Astrocyte (in vitro differentiated cells and primary cell): ENCODE measurements at regions not wholly inside any gene's neighbourhood (a gene's known extent, or its start where the extent isn't known, plus 50 kb on each side); places are given as distances from the start of the nearest gene placed in this dataset.
"Not testable (repeated sequence)": the region's sequence is repeated elsewhere in the genome, so short reads cannot be mapped to it uniquely, and the experiment has no call there.

ENCODE experiments used
- DNase-seq: peaks from one replicate; pipeline ENCODE4 v3.0.0-alpha.2; 2010; ENCODE audit warnings: low read depth
- FAIRE-seq: peaks from 2 replicates; lab custom pipeline; 2011; peaks lifted over from hg19 to GRCh38; lab: Jason Lieb, UNC
- H2AFZ ChIP-seq: 2 replicates; pipeline ENCODE4 v1.6.0; 2012; ENCODE audit warnings: low read depth, low read length, inconsistent platforms
- H3K27ac ChIP-seq: 2 replicates; pipeline ENCODE4 v1.5.1; 2011; ENCODE audit warnings: low read depth, low read length, inconsistent platforms
- H3K27me3 ChIP-seq: 2 replicates; pipeline ENCODE4 v1.6.0; 2011; ENCODE audit warnings: low read length, inconsistent platforms; ENCODE audit not compliant: insufficient read depth
- H3K36me3 ChIP-seq: 2 replicates; pipeline ENCODE4 v1.5.1; 2011; ENCODE audit warnings: low read length, inconsistent platforms; ENCODE audit not compliant: insufficient read depth
- H3K4me1 ChIP-seq: 2 replicates; pipeline ENCODE4 v1.5.1; 2011; ENCODE audit warnings: low read length, inconsistent platforms; ENCODE audit not compliant: insufficient read depth
- H3K4me2 ChIP-seq: 2 replicates; pipeline ENCODE4 v1.6.0; 2012; ENCODE audit warnings: low read length, inconsistent platforms
- H3K4me3 ChIP-seq: 2 replicates; pipeline ENCODE4 v1.5.1; 2011; ENCODE audit warnings: low read depth, mild to moderate bottlenecking, low read length, inconsistent platforms; ENCODE audit not compliant: insufficient read depth
- H3K79me2 ChIP-seq: 2 replicates; pipeline ENCODE4 v1.6.0; 2012; ENCODE audit warnings: mild to moderate bottlenecking, low read length, inconsistent platforms; ENCODE audit not compliant: insufficient read depth
- H3K9ac ChIP-seq: 2 replicates; pipeline ENCODE4 v1.6.0; 2012; ENCODE audit warnings: mild to moderate bottlenecking, low read length, inconsistent platforms
- H3K9me3 ChIP-seq: 2 replicates; pipeline ENCODE4 v1.5.1; 2012; ENCODE audit warnings: low read depth, mild to moderate bottlenecking, low read length, inconsistent platforms; ENCODE audit not compliant: insufficient read depth
- H4K20me1 ChIP-seq: 2 replicates; pipeline ENCODE4 v1.6.0; 2012; ENCODE audit warnings: low read length, inconsistent platforms; ENCODE audit not compliant: insufficient read depth
- H3K27ac Mint-ChIP-seq: one replicate; pipeline ENCODE4 v1.8.0; 2021; ENCODE audit warnings: mild to moderate bottlenecking, mixed read lengths; ENCODE audit not compliant: unreplicated experiment
- H3K27me3 Mint-ChIP-seq: one replicate; pipeline ENCODE4 v1.8.0; 2021; ENCODE audit warnings: low read depth, mixed read lengths; ENCODE audit not compliant: unreplicated experiment
- H3K36me3 Mint-ChIP-seq: one replicate; pipeline ENCODE4 v1.8.0; 2021; ENCODE audit warnings: low read depth, mixed read lengths; ENCODE audit not compliant: unreplicated experiment
- H3K4me1 Mint-ChIP-seq: one replicate; pipeline ENCODE4 v1.8.0; 2021; ENCODE audit warnings: low read depth, mixed read lengths; ENCODE audit not compliant: unreplicated experiment
- H3K4me3 Mint-ChIP-seq: one replicate; pipeline ENCODE4 v1.8.0; 2021; ENCODE audit warnings: mild to moderate bottlenecking, moderate library complexity, mixed read lengths; ENCODE audit not compliant: unreplicated experiment
- H3K9me3 Mint-ChIP-seq: one replicate; pipeline ENCODE4 v1.8.0; 2021; ENCODE audit warnings: mild to moderate bottlenecking, mixed read lengths; ENCODE audit not compliant: unreplicated experiment
- CTCF ChIP-seq: IDR thresholded peaks from 2 replicates; pipeline ENCODE4 v1.5.1; 2011; ENCODE audit warnings: low read depth, mild to moderate bottlenecking, inconsistent platforms, low read length, moderate library complexity; ENCODE audit not compliant: insufficient read depth
- EZH2 ChIP-seq: IDR thresholded peaks from 2 replicates; pipeline ENCODE4 v1.6.1; 2012; ENCODE audit warnings: mild to moderate bottlenecking, low read length, inconsistent platforms; ENCODE audit not compliant: insufficient read depth

DNA sequence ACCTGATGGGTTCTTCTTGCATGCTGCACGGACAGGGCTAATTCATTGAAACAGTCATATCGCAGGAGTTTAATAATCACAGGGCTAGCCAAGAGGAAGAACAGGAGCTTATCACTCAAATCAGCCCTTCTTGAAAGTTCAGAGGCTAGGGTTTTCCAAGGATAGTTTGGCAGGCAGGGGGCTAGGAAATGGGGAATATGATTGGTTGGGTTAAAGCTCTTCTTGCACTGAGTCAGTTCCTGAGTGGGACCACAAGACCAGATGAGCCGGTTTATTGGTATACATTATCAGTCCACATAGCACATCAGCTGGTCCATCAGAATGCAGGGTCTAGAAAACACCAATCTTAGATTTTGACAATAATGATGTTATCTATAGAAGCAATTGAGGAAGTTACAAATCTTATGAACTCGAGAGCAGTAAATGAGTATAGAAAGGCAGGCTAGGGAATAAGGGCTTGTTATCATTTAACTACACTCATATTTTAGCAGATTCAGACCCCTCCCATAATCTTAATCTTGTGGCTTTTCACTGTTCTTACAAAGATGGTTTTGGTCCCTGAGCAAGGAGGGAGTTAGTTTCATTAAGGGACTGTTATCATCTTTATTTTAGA is 58.1 kb upstream of the SLC25A36 start:
- FAIRE-seq (no peak), DNase-seq (no peak)
- Histone ChIP-seq H3K4me2 (no peak overlapping the region), H3K27me3 (no peaks in the 10 kb centered on the region), H2AFZ (no peak overlapping the region), H3K4me1 (no peaks in the 10 kb centered on the region), H4K20me1 (no peaks in the 10 kb centered on the region), H3K36me3 (no peaks in the 10 kb centered on the region), H3K79me2 (no peaks in the 10 kb centered on the region), H3K9ac (no peak overlapping the region), H3K27ac (no peak overlapping the region), H3K4me3 (no peak overlapping the region), H3K9me3 (no peaks in the 10 kb centered on the region)
- H3K36me3 Mint-ChIP-seq = peaks cover 2% of the 10 kb centered on the region
- H3K9me3 Mint-ChIP-seq = peaks cover 10% of the 10 kb centered on the region
- H3K4me1 Mint-ChIP-seq = peaks cover 4% of the 10 kb centered on the region
- TF ChIP-seq CTCF (no peak), EZH2 (no peak)
- no peak overlapping the region for H3K4me3 Mint-ChIP-seq
- no peak overlapping the region for H3K27ac Mint-ChIP-seq
- no peaks in the 10 kb centered on the region for H3K27me3 Mint-ChIP-seq

- not testable (repeated sequence) for H3K9me3 ChIP-seq, DNase-seq, H3K36me3 Mint-ChIP-seq, H3K27ac ChIP-seq, H3K9me3 Mint-ChIP-seq, H3K79me2 ChIP-seq, H3K36me3 ChIP-seq, H3K27me3 Mint-ChIP-seq, H4K20me1 ChIP-seq, H2AFZ ChIP-seq, H3K27ac Mint-ChIP-seq, H3K4me1 ChIP-seq, FAIRE-seq, H3K27me3 ChIP-seq, H3K9ac ChIP-seq, H3K4me3 Mint-ChIP-seq, H3K4me2 ChIP-seq, H3K4me1 Mint-ChIP-seq, H3K4me3 ChIP-seq
Measured at GRCh38 chr3:140885697-140886096, 55.9 kb upstream of the SLC25A36 start.
